ENCODE measurements at regions not wholly inside any gene's neighbourhood (a gene's known extent, or its start where the extent isn't known, plus 50 kb on each side); places are given as distances from the start of the nearest gene placed in this dataset.

DNA sequence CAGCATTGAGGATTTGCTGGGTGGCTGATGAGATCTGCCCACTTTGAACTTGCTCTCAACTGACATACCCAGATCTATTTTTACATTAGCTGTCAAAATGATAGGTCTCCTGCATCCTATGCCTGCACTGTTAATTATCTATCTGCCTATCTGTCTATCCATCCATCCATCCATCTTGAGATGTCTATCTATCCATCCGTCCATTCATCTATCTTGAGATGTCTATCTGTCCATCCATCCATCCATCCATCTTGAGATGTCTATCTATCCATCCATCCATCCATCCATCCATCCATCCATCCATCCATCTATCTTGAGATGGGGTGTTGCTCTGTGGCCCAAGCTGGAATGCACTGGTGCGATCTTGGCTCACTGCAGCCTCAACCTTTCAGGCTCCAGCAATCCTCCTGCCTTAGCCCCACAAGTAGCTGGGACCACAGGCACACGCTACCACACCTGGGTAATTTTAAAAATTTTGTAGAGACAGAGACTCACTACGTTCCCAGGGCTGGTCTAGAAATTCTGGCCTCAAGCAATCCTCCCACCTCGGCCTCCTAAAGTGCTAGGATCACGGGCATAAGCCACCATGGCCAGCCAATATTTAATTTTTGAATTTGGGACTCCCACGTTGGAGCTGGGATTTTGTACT lies 159.4 kb upstream of the NSMCE3 start:
- no peak for DNase-seq

DNA sequence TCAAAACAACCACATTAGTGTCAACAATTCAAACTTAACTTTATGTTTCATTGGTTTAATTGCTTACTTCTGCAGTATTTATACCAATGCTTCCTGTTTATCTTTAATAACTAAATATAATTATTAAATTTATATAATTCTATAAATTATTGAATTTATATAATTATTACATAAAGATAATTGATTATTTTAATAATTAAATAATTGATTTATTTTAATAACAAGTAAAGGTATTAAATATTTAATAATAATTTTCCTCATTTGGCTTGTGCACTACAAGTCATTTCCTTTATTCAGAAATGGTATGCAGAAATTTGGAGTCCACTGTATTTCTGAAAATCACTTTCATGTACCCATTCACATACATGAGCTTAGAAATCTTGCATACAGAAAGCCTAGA lies 156.2 kb upstream of the NSMCE3 start:
- no peak for DNase-seq

DNA sequence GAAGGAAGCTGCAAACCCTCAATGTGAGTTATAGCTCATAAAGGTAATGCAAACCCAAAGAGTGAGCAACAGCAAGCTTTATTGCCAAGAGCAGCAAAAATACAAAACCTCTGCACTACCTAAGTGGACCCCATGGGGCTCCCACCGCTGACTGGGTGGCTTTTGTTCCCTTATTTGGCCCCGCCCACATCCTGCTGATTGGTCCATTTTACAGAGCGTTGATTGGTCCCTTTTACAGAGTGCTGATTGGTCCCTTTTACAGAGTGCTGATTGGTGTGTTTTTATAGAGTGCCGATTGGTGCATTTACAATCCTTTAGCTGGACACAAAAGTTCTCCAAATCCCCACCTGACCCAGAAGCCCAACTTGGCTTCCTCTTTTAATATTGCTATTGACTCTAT lies 154.5 kb upstream of the NSMCE3 start:
- DNase-seq, result no peak

DNA sequence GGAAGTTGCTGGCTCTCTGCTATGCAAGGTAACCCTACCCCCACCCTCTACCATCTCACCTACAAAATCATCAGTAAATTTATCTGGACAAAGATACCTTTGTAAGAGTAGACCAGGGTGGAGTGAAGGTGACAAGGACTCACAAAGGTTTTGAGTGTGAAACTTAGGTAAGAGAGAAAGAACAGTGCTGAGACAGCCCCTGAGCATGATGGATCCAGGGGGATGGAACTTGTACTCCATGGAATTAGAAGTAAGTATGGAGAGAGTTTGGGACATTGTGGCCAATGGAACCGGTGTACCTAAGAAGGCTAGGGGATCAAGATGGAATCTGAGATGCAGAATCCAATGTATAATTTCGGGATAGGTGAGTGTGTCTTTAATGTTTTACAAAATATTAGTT lies 153.0 kb upstream of the NSMCE3 start:
- DNase-seq, result no peak

DNA sequence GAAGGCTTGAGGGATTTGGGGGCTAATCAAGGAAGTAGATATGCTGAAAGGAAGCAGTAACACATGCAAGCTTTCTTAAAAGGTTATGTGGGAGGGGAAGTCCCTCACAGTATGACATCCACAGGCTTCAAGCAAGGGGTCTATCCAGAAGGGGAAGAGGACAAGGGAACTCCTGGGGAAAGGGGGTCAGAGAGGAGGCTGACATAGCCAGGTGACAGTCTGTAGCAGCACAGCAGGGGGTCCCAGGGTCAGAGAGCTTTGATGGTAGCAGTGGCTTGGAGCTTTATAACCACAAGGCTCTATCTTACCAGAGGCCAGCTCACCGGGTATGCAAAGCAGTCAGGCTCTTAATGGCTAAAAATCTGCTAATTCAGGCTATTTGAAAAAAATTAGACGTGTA lies 150.6 kb upstream of the NSMCE3 start:
- DNase-seq, result no peak

DNA sequence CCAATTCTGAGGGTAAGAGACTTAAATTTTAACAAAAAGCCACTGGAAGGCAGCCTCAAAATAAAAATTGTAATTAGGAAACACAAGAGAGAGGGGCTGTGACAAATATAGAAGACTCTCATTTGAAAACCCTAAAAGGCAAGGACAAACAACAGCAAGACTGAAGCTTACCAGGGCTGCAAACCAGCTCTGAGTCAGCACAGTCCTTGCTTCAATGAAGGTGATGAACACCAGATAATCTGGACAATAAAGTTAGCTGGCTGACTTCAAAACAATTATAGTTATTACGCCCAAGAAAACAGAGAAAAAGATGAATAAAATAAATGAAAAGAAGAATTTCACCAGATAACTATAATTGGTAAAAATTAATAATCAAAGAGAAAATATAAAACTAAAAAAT lies 149.3 kb upstream of the NSMCE3 start:
- no peak for DNase-seq

DNA sequence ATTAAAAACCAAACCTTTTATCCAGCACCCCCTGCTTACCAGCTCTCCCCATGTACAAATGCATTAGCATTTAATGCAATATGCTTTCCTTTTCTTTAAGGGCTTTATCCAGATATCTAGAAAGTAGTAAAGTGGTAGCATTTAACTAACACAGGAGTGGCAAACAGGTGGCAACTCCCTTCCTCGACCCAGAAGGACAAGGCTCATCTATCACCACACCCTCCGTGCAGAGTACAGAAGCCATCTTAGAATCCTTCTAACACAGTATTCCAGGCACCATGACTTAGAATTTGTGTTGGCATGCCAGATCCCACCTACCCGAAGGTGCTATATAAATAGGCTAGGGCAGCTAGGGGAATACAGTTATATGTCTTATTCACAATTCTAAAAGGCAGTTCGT lies 148.6 kb upstream of the NSMCE3 start:
- no peak for DNase-seq

DNA sequence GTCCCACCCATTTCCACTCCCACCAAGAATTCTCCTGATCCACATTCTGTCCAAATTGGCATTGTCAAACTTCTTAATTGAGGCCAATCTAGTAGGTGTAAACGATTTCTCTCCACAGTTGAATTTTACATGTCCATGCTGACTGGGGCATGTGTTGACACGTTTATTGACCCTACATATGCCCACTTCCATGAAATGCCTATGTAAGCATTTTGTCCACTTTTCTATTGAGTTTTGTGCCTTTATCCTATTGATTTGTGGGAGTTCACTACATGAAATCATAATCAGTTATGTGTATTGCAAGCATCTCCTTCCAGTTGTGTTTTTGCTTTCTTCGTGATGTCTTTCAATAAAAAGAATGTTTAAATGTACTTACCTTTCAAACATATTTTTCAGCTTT lies 141.7 kb upstream of the NSMCE3 start:
- DNase-seq, result no peak

DNA sequence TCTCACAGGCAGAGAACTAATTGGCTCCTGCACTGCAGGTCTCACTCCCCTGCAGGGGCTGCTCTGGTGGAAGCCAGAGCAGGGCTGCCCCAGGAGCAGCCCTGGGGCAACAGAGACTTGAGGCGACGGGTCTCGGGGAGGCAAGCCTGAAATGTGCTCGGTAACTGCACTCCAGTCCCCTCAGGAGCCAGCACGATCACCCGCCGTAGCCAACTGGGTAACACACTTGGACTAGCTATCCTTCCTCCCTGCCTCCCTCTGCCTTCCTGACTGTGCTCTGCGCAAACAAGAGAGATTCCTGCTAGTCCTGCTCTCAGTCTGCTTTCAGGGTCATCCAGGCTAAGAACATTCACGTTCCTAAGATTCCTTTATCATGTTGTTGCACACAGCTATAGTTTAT lies 140.7 kb upstream of the NSMCE3 start:
- DNase-seq, result no peak

DNA sequence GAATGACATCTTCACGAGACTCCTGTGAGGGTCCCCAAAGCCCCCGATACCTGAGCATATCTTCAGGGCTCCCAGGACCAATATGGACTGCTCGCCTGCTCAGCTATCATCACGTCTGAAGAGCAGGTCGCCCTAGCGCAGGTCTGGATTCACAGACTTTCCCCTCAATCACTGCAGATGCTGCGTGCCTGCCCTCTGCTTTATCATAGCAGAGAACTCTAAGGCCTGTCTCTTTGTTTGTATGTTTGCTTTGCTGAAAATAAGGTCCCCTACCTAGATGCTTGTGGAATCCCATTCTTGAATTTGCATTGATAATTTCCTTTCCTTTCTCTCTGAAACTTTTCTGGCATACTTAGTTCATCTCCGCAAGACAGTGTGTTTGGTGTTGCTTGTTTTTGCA lies 140.3 kb upstream of the NSMCE3 start:
- DNase-seq, result no peak

DNA sequence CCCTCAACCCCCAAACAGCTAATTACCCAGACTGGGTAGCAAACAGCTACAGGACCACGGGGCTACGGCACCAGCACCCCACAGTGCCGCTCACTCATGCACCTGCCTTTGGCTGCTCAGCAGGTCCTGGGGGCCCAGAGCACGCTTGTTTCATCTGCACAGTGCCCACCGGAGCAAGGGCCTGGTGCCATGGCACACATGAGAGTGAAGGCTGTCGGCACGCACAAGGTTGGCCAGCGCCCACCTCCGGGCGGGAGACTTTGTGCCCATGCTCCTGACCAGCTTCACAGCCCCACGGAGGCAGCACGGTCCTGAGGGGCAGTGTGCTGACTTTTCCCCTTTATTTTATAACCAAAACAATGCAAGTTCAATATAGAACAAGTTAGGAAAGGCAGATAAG lies 135.9 kb upstream of the NSMCE3 start:
- no peak for DNase-seq

DNA sequence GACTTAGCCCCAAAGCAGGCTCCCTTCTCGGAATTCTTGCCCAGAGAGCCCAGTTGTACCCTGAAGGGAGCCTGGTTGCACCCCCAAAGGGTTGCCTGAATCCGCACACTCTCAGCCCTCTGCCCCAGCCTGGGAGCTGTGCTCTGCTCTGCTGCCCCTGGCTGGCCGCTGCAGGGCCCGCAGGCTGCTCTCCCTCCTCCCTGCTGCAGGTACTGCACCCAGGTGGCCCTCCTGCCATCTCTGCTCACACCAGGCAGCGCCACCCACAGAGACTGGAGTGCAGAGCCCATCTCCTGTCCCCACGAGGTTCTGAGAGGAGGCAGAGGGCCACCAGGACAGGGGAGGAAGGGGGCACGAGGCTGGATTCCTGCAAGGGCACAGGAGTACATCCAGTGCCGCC lies 134.2 kb upstream of the NSMCE3 start:
- no peak for DNase-seq

DNA sequence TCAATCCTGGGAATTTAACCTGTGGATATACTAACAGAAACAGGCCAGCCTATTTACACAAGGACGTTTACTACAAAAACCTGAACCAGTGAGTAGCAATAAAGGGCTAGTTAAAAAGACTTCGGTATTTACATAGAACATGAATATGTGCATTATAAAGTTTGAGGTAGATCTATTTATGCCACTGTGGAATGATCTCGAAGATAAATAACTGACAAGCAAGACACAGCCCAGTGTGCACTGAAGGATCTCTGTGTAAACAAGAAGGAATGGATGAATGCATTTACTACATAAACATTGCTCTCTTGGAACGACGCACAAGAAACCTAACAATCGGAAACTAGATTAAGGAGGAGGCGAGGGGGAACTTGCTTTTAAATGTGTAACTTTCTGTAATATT lies 132.0 kb upstream of the NSMCE3 start:
- DNase-seq, result no peak

DNA sequence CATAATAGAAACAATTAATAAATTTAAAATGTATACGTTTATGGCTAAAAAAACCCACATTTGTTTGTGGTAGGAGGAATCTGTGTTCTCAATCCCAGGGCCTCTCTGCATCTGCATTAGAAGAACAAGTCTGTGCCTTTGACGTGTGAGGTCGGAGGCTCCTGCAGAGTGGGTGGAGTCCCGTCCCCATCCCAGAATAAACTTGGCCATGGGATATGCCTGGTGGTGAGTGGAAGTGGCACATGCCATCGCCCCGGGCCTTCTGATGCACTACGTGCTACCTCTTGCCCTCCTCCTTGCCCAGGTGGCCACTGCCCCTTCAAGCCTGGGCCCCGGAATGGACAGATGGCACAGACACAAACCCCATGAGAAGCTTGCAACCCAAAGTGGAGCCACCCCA lies 131.1 kb upstream of the NSMCE3 start:
- DNase-seq, result no peak

DNA sequence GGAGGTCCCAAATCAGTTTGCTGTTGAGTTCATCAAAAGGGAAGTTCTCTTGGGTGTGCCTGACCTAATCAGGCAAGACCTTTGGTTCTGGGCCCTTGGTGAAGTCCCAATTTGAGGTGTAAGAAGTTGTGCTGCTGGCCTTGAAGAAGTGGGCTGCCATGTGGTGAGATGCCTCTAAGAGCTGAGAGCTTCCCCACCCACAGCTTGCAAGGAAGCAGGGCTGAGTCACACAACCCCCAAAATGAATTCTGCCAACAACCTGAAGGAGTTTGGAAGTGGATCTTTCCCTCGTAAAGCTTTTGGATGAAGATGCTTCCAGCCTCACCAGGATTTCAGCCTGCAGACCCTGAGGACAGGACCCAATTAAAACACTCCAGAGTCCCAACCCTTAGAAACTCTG lies 129.3 kb upstream of the NSMCE3 start:
- no peak for DNase-seq

DNA sequence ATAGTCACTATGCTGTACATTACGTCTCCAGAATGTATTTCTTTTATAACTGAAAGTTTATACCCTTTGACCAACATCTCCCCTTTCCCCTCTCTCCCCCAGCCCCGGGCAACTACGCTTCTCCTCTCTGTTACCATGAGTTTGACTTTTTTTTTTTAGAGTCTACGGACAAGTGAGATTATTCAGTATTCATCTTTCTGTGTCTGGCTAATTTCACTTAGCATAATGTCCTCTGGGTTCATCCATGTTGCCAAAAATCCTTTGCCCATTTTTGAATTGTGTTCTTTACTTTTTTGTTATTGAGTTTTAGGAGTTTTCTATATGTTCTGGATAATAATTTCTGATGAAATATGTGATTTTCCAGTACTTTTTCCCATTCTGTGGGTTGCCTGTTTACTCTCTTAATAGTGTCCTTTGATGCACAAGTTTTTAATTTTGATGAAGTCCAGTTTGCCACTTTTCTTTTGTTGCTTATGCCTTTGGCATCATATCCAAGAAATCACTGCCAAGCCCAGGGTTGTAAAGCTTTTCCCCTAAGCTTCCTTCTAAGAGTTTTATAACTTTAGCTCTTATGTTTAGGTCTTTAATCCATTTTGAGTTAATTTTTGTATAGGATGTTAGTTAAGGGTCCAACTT lies 126.7 kb upstream of the NSMCE3 start:
- no peak for DNase-seq

DNA sequence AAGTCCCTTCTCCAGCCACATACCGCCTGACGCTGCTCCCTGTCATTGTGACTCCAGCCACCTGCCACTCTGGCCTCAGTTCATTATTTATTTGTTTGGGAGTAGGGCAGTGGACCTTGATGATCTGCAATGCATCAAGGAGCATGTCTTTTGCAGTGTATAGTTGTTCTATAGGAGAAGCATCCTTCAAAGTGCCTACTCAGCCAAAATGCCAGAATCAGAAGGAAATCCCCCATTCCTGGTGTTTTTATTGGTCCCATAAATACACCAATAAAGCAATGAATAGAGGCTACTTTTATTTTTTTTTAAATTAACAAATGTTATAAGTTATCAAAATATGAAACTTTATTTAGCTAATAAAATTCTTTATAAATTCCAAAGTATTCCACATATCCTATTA lies 123.8 kb upstream of the NSMCE3 start:
- DNase-seq, result no peak

DNA sequence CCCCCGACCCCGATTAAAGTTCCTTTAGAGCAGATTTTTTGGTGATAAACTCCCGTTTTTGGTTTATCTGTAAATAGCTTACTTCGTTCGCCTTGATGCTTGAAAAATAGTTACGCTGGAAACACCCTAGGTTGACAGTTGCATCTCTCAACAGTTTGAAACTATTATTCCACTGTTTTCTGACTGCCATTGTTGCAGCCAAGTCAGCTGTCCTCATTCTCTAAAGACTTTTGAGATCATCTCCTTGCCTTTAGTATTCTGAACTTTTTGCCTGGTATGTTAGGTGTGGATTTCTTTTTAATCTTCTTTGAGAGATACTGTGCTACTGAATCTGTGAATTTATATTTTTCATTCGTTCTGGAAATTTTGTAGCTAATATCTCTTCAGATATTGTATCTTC lies 122.7 kb upstream of the NSMCE3 start:
- DNase-seq, result no peak

DNA sequence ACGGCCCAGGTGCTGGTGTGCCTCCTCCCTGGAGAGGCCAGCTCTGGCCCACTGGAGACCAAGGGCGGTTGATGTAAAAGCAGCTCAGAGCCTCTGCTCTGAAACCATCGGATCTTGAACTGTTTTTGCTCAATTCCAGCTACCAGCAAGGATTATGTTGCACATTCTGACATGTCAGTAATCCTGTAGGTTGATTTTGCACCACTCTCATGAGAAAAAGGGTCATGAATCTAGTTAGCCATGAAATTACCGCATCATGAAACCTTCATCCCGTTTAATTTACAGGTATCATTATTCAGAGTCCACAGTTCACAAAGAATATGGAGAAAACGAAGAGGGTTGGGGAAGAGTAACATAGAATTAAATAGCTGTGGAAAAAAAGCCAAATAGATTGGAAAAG lies 120.4 kb upstream of the NSMCE3 start:
- DNase-seq, result no peak

DNA sequence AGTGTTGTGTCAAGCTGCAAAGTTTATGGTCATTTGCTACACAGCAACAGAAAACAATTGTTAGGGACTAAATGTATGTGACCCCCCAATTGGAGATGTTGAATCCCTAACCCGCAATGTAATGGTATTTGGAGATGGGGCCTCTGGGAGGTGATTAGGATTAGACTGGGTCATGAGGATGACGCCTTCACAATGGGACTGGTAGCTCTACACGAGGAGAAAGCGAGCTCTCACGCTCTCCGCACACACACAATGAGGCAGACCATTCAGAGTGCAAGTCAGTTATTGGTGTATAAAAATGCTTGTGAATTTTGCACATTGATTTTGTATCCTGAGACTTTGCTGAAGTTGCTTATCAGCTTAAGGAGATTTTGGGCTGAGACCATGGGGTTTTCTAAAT lies 116.9 kb upstream of the NSMCE3 start:
- no peak for DNase-seq

DNA sequence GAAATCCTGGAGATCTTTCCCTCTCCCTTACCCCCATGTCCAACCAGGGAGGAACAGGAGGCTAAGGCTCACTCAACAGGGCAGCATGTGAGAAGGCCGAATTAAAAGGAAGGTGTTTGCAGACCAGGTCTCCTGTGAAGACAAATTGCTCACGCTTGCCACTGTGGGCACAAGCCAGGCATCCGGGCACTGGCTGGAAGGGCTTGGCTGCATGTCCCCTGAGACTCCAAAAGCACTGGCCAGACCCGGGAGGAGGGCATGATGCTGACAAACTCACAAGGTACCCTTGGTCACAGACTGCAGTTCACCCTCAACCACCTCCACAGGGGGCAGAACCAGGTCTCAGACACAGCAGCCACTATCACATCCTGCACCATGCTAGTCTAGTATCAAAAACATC lies 113.7 kb upstream of the NSMCE3 start:
- no peak for DNase-seq

DNA sequence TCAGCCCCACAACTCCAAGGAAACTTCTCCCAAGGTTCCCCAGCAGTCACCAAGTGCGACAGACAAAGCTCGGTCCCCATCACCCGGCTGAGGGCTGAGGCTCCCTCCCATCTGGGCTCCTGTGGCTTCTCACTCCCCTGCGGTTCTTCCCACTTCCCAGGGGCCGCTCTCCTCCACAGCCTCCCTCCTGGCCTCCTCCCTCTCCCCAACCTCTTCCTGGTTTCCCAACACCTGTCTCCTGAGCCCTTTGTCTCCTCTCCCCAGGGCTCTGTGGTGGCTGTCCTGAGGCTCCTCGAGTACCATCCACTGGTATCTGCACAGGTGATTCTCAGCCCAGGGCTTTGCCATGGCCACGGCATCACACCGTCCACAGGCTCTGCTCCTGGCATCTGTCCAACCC lies 113.2 kb upstream of the NSMCE3 start:
- DNase-seq, result no peak

DNA sequence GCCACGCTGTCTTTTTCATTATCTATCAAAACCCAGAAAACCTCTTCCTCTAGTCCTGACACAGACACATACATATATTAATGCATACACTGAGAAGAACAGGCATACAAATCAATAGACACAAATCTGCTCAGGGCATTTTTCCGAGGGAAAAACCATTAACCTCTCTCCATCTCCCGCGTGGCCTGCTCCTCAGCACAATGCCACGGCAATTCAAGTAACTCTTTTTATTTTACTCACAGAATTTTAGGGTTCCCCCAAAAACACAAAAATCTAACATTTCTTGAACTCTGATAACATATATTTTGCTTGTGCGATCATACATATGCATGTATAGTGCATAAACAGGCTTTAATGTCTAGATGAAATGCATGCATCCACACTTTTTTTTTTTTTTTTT lies 110.8 kb upstream of the NSMCE3 start:
- no peak for DNase-seq

DNA sequence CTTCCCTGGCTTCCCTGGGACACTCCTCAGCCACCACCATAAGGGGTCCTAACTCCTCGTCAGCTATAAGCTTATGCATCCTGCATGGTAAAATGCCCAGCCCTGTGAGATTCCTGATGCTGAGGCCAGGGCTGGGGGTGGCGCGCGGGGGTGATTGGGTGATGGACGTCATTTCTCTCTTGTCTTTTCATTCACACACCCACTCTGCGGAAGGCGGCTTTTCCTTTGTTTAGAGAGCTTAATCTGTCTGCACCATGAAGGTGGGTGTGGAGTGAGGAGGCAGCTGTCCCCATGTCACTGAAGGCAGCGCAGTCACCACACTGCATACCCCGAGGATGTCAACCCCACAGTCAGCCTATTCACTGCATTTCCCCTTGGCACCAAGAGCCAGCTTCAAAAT lies 110.0 kb upstream of the NSMCE3 start:
- no peak for DNase-seq

Measured in hypothalamus (tissue), 51 donors.